ENCODE measurements at regions not wholly inside any gene's neighbourhood (a gene's known extent, or its start where the extent isn't known, plus 50 kb on each side); places are given as distances from the start of the nearest gene placed in this dataset.

DNA sequence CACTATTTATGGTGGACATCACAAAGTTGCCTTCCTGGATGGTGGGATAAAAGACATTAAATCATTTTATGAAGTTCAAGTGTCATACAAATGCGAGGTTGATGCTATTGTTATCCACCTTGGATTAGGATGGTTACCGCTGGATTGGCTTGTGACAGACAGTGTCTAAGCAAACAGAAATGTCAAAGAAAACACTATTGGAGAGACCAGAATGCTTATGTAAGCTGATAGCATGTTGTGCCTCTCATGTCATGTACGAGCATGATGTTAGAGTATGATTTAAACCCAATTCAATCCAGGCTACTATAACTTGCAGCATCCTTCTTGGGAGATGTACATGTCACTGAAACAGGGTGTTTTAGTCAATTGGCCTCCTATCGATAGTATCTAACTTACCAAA is 178.8 kb upstream of the C9orf72 start:
- no peak for DNase-seq

DNA sequence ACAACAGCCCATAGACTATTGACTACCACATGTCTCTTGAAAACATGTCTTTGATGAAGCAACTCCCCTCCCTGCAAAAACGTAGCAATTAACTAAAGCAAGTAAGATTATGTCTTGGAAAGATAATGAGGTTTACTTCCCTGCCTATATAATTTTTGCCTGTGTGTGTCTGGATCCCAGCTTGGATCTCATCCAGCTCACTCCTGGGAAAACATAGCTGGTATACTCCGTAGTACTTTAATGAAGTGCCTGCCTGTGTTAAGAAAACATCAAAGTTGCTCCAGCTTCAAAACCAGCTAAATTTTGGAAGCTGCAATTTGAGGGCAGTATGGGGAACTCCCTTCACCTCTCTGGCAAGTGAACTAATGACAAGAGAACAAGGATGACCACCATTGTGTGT is 182.6 kb upstream of the C9orf72 start:
- no peak for DNase-seq

- DNase-seq: no peak
These were observed 183.1 kb upstream of the C9orf72 start for GRCh38 chr9:27756418-27756817.

DNA sequence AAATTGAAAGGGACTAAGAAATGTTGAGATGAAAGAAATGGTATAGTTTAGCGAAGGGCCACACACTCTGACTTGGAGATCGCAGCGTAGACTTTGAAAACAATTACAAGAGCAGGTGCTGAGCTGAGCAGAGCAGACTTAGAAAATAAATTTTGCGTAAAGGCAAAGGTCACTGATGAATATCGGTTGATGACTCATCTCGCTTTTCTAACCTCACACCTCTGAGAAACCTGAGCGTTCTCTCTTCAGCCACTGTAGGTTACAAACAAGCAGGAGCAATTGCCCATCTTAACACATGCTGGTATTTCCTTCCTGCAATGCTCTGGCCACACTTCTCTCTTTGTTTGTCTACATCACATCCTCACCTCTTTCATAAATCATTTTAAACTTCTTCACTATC is 190.6 kb upstream of the C9orf72 start:
- no peak for DNase-seq

DNA sequence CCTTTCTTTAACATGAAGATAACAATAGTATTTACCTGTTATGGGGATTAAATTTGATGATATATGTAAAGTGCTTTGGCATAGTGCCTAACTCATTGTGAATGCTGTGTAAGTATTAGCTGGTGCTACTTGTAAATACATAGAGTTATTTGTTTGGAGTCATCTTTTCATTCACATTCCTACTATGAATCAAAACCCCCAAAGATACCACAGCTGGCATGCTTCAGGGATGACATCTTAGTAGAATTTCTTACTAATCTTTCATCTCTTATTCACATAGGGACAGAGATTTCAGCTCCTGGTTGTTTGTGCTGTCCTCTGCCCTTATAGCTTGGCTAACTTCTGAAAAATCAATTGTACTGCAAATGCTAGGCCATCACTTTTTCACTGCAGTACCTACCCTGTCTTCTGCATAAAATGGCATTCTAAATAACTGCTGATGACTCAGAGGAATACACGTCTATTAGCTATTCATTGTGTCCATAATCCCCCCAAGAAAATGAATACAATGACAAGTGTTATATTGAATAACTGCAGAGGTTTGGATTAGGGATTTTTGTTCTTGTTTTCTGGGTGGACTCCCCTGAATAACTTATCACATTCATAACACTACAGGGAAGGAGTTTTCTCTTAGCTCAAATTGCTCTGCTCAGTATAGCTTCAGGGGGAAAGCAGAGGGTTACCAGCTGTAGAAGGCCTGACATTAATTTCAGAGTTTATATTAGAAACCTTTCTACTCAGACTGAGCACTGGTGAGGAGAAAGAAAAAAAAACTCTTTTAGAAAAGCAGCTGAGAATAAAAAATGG is 192.2 kb upstream of the C9orf72 start:
- no peak for DNase-seq

DNA sequence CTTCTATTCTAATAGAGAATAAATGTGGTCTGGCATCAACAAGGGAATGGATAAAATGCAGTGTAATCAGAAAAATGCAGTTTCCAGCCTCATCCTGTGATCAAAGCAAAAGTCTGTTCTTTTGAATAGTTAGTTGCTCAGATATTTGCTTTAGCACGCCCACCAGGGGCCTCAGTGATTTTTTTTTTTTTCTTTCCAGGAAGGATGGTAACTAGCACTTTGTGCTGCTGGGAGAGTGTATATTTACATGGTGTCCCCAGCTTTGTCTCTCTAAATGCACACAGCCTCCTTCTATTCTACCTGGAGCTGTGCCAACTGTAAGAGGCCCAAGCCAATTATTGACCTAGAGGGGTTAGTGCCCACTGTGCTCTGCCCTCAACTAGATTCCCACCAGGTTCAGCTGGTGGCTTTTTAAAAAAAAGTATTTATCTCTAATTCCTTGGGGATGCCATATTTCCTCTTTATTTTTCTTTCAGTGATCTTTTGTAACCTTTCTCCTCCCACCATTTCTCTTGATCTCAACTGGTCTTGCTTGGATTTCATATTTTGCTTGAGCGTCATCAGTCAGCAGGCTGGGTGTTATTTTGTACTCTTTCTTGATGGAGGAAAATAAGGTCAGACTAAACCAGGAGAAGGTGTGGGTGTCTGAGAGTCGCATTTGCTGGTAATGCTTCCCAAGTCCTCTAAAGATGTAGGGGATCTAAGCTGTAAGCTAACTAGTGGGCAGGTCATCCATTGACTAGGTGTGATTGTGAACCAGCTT is 193.0 kb upstream of the C9orf72 start:
- DNase-seq: no peak

- no peak for DNase-seq
These were observed 195.5 kb upstream of the C9orf72 start for GRCh38 chr9:27768781-27769180.

GRCh38 chr9:27770541-27770940 is 197.3 kb upstream of the C9orf72 start:
- no peak for DNase-seq

DNA sequence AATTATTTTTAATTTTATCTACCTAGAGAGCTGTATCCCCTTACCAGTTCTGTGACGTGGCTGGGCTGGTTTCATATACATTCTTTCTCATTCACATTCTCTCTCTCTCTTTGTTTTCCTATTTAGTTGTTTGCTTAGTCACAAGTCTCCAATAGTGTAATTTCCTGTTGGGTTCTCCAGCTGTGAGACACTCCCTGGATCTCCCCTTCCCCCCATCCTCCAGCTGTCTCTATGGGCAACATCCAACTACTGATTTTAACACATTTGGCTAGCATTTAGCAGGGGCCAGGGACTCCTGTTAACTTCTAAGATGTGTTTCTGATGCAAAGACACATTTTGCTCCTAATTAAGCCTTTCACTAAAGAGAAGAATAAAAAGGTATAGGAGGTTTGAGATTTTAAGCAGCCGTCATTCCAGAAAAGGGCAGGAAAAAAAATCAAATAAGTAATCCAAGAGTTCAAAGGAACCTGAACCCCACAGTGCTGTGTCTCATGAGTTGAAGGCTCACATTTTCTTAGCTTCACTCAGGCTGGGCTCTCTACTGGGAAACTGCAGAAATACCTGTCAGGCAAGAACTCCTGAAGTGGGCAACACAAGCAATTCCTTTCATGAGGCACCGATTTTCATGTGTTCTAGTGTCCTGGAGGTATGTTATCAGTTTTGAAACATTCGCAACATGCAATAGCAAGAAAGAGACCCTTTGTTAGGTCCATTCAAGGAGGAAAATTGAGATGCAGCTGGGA is 198.7 kb upstream of the C9orf72 start:
- peak; percentile 15 for DNase-seq

DNA sequence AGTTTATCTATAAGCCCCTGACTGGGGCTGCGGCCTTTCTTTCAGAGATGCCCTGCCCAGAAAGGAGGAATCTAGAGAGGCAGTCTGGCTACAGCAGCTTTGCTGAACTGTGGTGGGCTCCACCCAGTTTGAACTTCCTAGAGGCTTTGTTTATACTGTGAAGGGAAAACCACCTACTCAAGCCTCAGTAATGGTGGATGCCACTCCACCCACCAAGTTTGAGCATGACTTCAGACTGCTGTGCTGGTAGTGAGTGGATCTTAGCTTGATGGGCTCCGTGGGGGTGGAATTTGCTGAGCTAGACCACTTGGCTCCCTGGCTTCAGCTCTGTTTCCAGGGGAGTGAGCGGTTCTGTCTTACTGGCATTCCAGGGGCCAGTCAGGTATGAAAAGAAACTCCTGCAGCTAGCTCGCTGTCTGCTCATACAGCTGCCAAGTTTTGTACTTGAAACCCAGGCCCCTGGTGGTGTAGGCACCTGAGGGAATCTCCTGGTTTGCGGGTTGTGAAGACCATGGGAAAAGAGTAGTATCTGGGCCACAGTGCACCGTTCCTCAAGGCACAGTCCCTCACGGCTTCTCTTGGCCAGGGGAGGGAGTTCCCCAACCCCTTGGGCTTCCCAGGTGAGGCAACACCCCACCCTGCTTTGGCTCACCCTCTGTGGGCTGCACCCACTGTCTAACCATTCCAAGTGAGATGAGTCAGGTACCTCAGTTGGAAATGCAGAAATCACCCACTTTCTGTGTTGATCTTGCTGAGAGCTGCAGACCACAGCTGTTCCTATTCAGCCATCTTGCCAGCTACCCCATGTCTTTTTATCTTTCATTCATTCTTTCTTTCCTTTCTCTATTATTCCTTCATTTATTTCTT is 211.8 kb upstream of the C9orf72 start:
- DNase-seq: no peak

DNA sequence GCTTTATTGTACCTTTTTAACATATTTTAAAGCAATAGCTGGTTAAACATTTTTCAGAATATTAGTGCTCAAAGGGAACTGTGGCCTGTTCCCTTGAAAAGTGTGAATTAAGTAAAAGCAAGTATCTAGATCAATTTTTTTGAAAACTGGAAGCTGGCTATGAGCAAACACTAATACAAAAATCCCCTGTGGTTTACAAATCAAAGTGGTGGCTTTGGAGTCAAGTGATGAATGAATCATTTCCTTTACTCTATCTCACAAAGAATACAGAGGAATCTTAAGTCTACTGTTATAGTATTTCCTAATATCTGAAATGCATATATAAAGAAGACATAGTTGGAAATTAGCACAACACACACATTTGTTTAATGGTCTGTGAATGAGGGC is 212.4 kb upstream of the C9orf72 start:
- DNase-seq: no peak

DNA sequence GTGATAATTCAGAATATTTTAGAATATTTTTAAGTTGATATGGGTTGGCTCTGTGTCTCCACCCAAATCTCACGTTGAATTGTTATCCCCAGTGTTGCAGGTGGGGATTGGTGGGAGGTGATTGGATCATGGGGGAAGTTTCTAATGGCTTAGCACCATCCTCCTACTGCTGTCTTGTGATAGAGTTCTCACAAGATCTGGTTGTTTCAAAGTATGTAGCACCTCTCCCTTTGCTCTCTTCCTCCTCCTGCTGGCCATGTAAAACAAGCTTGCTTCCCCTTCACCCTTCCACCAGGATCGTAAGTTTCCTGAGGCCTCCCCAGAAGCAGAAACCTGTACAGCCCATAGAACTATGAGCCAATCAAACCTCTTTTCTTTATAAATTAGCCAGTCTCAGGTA is 214.6 kb upstream of the C9orf72 start:
- DNase-seq: no peak

GRCh38 chr9:27791311-27791710 is 218.0 kb upstream of the C9orf72 start:
- DNase-seq: no peak

GRCh38 chr9:27792971-27793689 is 219.8 kb upstream of the C9orf72 start:
- DNase-seq: no peak

- no peak for DNase-seq
These were observed 226.0 kb upstream of the C9orf72 start for GRCh38 chr9:27799326-27799725.

DNA sequence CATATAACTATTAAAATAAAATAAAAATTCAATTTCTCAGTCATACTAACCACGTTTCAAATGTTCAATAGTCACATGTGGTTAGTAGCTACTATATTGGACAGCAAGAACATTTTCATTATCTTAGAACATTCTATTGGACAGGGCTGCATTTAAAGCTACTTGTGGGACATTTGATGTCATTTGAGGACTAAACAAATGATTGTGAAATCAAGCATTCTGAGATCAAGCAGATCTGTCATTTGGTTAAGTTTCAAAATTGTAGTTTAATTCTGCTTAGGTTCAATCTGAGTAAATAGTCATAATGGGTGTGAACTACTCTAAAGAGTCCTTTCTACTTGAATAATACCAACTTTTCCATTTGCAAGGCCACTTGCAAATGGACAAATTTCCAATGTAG is 226.9 kb upstream of the C9orf72 start:
- no peak for DNase-seq

DNA sequence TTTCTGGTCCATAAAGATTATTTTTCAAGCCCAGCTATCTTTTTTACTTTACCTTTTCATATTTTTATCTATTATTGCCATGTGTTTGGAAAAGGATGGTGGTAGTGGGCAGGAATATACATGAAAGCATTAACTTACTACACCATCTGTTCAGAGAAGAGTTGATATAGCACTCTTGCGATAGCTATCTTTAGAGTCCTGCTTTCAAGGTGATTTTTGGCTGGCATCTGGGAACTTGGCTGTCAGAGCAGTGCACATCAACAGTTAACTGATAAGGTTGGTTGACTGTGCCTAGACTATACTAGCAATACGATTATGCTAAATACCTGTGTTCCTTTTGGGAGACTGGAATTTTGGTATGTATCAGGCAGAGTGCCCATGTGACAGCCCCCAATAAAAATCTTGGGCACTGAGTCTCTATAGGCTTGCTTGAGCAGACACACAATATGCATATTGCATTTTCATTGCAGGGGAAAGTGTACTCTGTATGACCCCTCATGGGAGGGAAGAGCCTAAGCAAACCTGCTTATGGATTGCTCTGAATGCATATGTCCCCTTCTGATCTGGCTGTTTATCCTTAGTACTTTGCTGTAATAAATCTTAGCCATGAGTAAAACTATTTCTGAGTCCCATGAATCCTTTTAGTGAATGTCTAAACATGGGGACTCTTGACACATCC is 227.6 kb upstream of the C9orf72 start:
- no peak for DNase-seq

- DNase-seq: no peak
These were observed 228.3 kb upstream of the C9orf72 start for GRCh38 chr9:27801545-27801944.

- DNase-seq: no peak
These were observed 229.1 kb upstream of the C9orf72 start for GRCh38 chr9:27802418-27802817.

- no peak for DNase-seq
These were observed 235.6 kb upstream of the C9orf72 start for GRCh38 chr9:27808864-27809263.

- DNase-seq: peak; percentile 2
These were observed 244.5 kb upstream of the C9orf72 start for GRCh38 chr9:27817747-27818146.
